Neural cell (in vitro differentiated cells): ENCODE measurements at regions not wholly inside any gene's neighbourhood (a gene's known extent, or its start where the extent isn't known, plus 50 kb on each side); places are given as distances from the start of the nearest gene placed in this dataset.

ENCODE experiments used
- H2AFZ ChIP-seq: fragments of 200-600, 300-800 bp; sonication (generic), shearing (Covaris generic); 2 replicates; pipeline ENCODE4 v1.6.0; 2014; ENCODE audit warnings: low read depth, mild to moderate bottlenecking, antibody characterized with exemption, low read length, moderate library complexity
- H3F3A ChIP-seq: fragments of 200-600 bp; shearing (Covaris generic); 2 replicates; pipeline ENCODE4 v1.6.1; 2016; ENCODE audit warnings: mild to moderate bottlenecking, moderate library complexity, mixed read lengths, antibody characterized with exemption, low read length; ENCODE audit not compliant: insufficient read depth, poor library complexity, severe bottlenecking
- H3K27ac ChIP-seq: fragments of 200-600, 300-800 bp; sonication (generic), shearing (Covaris generic); 2 replicates; pipeline ENCODE4 v1.5.1; 2014; ENCODE audit warnings: mild to moderate bottlenecking, low read length, moderate library complexity
- H3K27me3 ChIP-seq: fragments of 300-800, 200-600 bp; sonication (generic), shearing (Covaris generic); 2 replicates; pipeline ENCODE4 v1.6.0; 2014; ENCODE audit warnings: mild to moderate bottlenecking, low read depth, low read length, moderate library complexity; ENCODE audit not compliant: insufficient read depth
- H3K36me3 ChIP-seq: fragments of 300-800, 200-600 bp; sonication (generic), shearing (Covaris generic); 2 replicates; pipeline ENCODE4 v1.5.1; 2014; ENCODE audit warnings: mild to moderate bottlenecking, antibody characterized with exemption, low read length, moderate library complexity; ENCODE audit not compliant: insufficient read depth
- H3K4me2 ChIP-seq: fragments of 300-800, 200-600 bp; sonication (generic), shearing (Covaris generic); 2 replicates; pipeline ENCODE4 v1.6.0; 2014; ENCODE audit warnings: mild to moderate bottlenecking, low read length
- H3K4me3 ChIP-seq: fragments of 300-800, 200-600 bp; sonication (generic), shearing (Covaris generic); 2 replicates; pipeline ENCODE4 v1.5.1; 2014; ENCODE audit warnings: mild to moderate bottlenecking, low read length, moderate library complexity
- H3K79me2 ChIP-seq: fragments of 200-600 bp; shearing (Covaris generic); replicated peaks from 2 replicates; pipeline ENCODE4 v1.6.0; 2014; ENCODE audit warnings: mild to moderate bottlenecking, low read length, moderate library complexity; ENCODE audit not compliant: insufficient read depth
- H3K9ac ChIP-seq: fragments of 300-800, 200-600 bp; sonication (generic), shearing (Covaris generic); 2 replicates; pipeline ENCODE4 v1.6.1; 2016; ENCODE audit warnings: mild to moderate bottlenecking, low read length, mixed read lengths
- H3K9me2 ChIP-seq: fragments of 200-600 bp; shearing (Covaris generic); 2 replicates; pipeline ENCODE4 v1.6.1; 2016; ENCODE audit warnings: mild to moderate bottlenecking, low read length, mixed read lengths; ENCODE audit not compliant: insufficient read depth
- H3K9me3 ChIP-seq: fragments of 200-600, 300-800 bp; sonication (generic), shearing (Covaris generic); 2 replicates; pipeline ENCODE4 v1.6.1; 2016; ENCODE audit warnings: mild to moderate bottlenecking, mixed run types, low read length, moderate library complexity, mixed read lengths
- H4K20me1 ChIP-seq: fragments of 200-600 bp; shearing (Covaris generic); 2 replicates; pipeline ENCODE4 v1.6.1; 2016; ENCODE audit warnings: mild to moderate bottlenecking, mixed run types; ENCODE audit not compliant: insufficient read depth
- EP300 ChIP-seq: fragments of 450-650 bp; conservative IDR thresholded peaks from 2 replicates; pipeline ENCODE4 v1.6.1; 2014; ENCODE audit warnings: antibody characterized with exemption, mild to moderate bottlenecking, moderate library complexity; ENCODE audit not compliant: poor library complexity, severe bottlenecking
- EZH2 ChIP-seq: fragments of 200-600, 300-800 bp; shearing (Covaris generic), sonication (generic); IDR thresholded peaks from 2 replicates; pipeline ENCODE4 v1.6.1; 2014; ENCODE audit warnings: antibody characterized with exemption, low read length, borderline replicate concordance, mild to moderate bottlenecking; ENCODE audit not compliant: insufficient read depth, poor library complexity, severe bottlenecking
- MXI1 ChIP-seq: fragments of 450-650 bp; conservative IDR thresholded peaks from 2 replicates; pipeline ENCODE4 v1.6.1; 2014; ENCODE audit warnings: antibody characterized with exemption, mild to moderate bottlenecking; ENCODE audit not compliant: poor library complexity, severe bottlenecking
- POLR2AphosphoS5 ChIP-seq: IDR thresholded peaks from 2 replicates; pipeline ENCODE4 v1.6.1; 2012
- RAD21 ChIP-seq: fragments of 450-650 bp; conservative IDR thresholded peaks from 2 replicates; pipeline ENCODE4 v1.6.1; 2014; ENCODE audit warnings: antibody characterized with exemption, mild to moderate bottlenecking, moderate library complexity
- SMC3 ChIP-seq: fragments of 450-650 bp; conservative IDR thresholded peaks from 2 replicates; pipeline ENCODE4 v1.6.1; 2014; ENCODE audit warnings: antibody characterized with exemption, mild to moderate bottlenecking, moderate library complexity; ENCODE audit not compliant: poor library complexity
- TAF1 ChIP-seq: IDR thresholded peaks from 2 replicates; pipeline ENCODE4 v1.6.1; 2012; ENCODE audit warnings: low read depth
- TF ChIP-seq, protein P1 (sequence below): fragments of 450-650 bp; IDR thresholded peaks from 2 replicates; pipeline ENCODE4 v1.5.1; 2014; ENCODE audit warnings: antibody characterized with exemption, mild to moderate bottlenecking, moderate library complexity; ENCODE audit not compliant: poor library complexity, severe bottlenecking
- TF ChIP-seq, protein P2 (sequence below): IDR thresholded peaks from 2 replicates; pipeline ENCODE4 v1.6.1; 2012; ENCODE audit warnings: borderline replicate concordance

- Histone ChIP-seq H3K4me2 (no peak overlapping the region), H3K9ac (no peak overlapping the region), H3K36me3 (no peaks in the 10 kb centered on the region), H4K20me1 (no peaks in the 10 kb centered on the region), H3F3A (no peaks in the 10 kb centered on the region), H3K4me3 (no peak overlapping the region), H3K27ac (no peak overlapping the region), H2AFZ (no peak overlapping the region), H3K9me2 (no peaks in the 10 kb centered on the region), H3K9me3 (no peaks in the 10 kb centered on the region), H3K79me2 (no peaks in the 10 kb centered on the region), H3K27me3 (no peaks in the 10 kb centered on the region)
- TF ChIP-seq EP300 = no peak
- TF ChIP-seq EZH2 = no peak
- TF ChIP-seq, protein P1, sequence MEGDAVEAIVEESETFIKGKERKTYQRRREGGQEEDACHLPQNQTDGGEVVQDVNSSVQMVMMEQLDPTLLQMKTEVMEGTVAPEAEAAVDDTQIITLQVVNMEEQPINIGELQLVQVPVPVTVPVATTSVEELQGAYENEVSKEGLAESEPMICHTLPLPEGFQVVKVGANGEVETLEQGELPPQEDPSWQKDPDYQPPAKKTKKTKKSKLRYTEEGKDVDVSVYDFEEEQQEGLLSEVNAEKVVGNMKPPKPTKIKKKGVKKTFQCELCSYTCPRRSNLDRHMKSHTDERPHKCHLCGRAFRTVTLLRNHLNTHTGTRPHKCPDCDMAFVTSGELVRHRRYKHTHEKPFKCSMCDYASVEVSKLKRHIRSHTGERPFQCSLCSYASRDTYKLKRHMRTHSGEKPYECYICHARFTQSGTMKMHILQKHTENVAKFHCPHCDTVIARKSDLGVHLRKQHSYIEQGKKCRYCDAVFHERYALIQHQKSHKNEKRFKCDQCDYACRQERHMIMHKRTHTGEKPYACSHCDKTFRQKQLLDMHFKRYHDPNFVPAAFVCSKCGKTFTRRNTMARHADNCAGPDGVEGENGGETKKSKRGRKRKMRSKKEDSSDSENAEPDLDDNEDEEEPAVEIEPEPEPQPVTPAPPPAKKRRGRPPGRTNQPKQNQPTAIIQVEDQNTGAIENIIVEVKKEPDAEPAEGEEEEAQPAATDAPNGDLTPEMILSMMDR = no peak
- TF ChIP-seq TAF1 = no peak
These were observed 420.1 kb upstream of the ACVR2A start for GRCh38 chr2:147424766-147425165.

GRCh38 chr2:147420947-147421675 lies 423.7 kb upstream of the ACVR2A start:
- Histone ChIP-seq H2AFZ (no peak overlapping the region), H3K36me3 (no peaks in the 10 kb centered on the region), H3K4me3 (no peak overlapping the region), H3K9ac (no peak overlapping the region), H3K79me2 (no peaks in the 10 kb centered on the region), H3K9me3 (no peaks in the 10 kb centered on the region), H3K27ac (no peak overlapping the region), H3F3A (no peaks in the 10 kb centered on the region), H4K20me1 (no peaks in the 10 kb centered on the region), H3K4me2 (no peak overlapping the region), H3K9me2 (no peaks in the 10 kb centered on the region), H3K27me3 (no peaks in the 10 kb centered on the region)
- TF ChIP-seq, protein P2, sequence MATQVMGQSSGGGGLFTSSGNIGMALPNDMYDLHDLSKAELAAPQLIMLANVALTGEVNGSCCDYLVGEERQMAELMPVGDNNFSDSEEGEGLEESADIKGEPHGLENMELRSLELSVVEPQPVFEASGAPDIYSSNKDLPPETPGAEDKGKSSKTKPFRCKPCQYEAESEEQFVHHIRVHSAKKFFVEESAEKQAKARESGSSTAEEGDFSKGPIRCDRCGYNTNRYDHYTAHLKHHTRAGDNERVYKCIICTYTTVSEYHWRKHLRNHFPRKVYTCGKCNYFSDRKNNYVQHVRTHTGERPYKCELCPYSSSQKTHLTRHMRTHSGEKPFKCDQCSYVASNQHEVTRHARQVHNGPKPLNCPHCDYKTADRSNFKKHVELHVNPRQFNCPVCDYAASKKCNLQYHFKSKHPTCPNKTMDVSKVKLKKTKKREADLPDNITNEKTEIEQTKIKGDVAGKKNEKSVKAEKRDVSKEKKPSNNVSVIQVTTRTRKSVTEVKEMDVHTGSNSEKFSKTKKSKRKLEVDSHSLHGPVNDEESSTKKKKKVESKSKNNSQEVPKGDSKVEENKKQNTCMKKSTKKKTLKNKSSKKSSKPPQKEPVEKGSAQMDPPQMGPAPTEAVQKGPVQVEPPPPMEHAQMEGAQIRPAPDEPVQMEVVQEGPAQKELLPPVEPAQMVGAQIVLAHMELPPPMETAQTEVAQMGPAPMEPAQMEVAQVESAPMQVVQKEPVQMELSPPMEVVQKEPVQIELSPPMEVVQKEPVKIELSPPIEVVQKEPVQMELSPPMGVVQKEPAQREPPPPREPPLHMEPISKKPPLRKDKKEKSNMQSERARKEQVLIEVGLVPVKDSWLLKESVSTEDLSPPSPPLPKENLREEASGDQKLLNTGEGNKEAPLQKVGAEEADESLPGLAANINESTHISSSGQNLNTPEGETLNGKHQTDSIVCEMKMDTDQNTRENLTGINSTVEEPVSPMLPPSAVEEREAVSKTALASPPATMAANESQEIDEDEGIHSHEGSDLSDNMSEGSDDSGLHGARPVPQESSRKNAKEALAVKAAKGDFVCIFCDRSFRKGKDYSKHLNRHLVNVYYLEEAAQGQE = no peak
- TF ChIP-seq EZH2 (no peak), TAF1 (no peak), EP300 (no peak), MXI1 (no peak), POLR2AphosphoS5 (no peak), SMC3 (no peak), RAD21 (no peak)
- TF ChIP-seq, protein P1 = no peak
